H9 (cell line): ENCODE measurements at regions not wholly inside any gene's neighbourhood (a gene's known extent, or its start where the extent isn't known, plus 50 kb on each side); places are given as distances from the start of the nearest gene placed in this dataset.

Source experiments
- DNase-seq: peaks from one replicate; pipeline ENCODE4 v3.0.0-alpha.2; 2017
- H2AFZ ChIP-seq: one replicate; pipeline ENCODE4 v1.6.1; 2013; ENCODE audit warnings: mild to moderate bottlenecking, low read length, control low read depth, moderate library complexity
- H2AK5ac ChIP-seq: 2 replicates; pipeline ENCODE4 v1.6.1; 2013; ENCODE audit warnings: low read length, control low read depth, mixed read lengths; ENCODE audit not compliant: insufficient read length
- H2BK120ac ChIP-seq: one replicate; pipeline ENCODE4 v1.6.1; 2013; ENCODE audit warnings: low read depth, mild to moderate bottlenecking, low read length, control low read depth, inconsistent platforms; ENCODE audit not compliant: poor library complexity, severe bottlenecking
- H2BK12ac ChIP-seq: 2 replicates; pipeline ENCODE4 v1.6.1; 2013; ENCODE audit warnings: low read length, control low read depth, mixed read lengths, low read depth; ENCODE audit not compliant: insufficient read length
- H2BK15ac ChIP-seq: 2 replicates; pipeline ENCODE4 v1.6.1; 2013; ENCODE audit warnings: low read depth, low read length, control low read depth
- H2BK20ac ChIP-seq: one replicate; pipeline ENCODE4 v1.6.1; 2013; ENCODE audit warnings: low read depth, mild to moderate bottlenecking, low read length, control low read depth, inconsistent platforms; ENCODE audit not compliant: poor library complexity, severe bottlenecking
- H2BK5ac ChIP-seq: 2 replicates; pipeline ENCODE4 v1.6.1; 2013; ENCODE audit warnings: low read length, control low read depth, mixed read lengths; ENCODE audit not compliant: insufficient read length
- H3K14ac ChIP-seq: 2 replicates; pipeline ENCODE4 v1.6.1; 2013; ENCODE audit warnings: low read length, control low read depth; ENCODE audit not compliant: insufficient read depth
- H3K18ac ChIP-seq: 2 replicates; pipeline ENCODE4 v1.6.1; 2013; ENCODE audit warnings: low read depth, mild to moderate bottlenecking, mixed read lengths, low read length, control low read depth; ENCODE audit not compliant: insufficient read length
- H3K23ac ChIP-seq: 2 replicates; pipeline ENCODE4 v1.6.1; 2013; ENCODE audit warnings: low read length, control low read depth, mixed read lengths, low read depth; ENCODE audit not compliant: insufficient read length
- H3K23me2 ChIP-seq: 2 replicates; pipeline ENCODE4 v1.6.1; 2013; ENCODE audit warnings: low read depth, mild to moderate bottlenecking, mixed read lengths, low read length, control low read depth; ENCODE audit not compliant: insufficient read length, poor library complexity, severe bottlenecking
- H3K27ac ChIP-seq: 2 replicates; pipeline ENCODE4 v1.5.1; 2013; ENCODE audit warnings: low read length, control low read depth, mixed read lengths, low read depth; ENCODE audit not compliant: insufficient read length
- H3K27me3 ChIP-seq: 2 replicates; pipeline ENCODE4 v1.6.1; 2013; ENCODE audit warnings: low read length, control low read depth, inconsistent platforms; ENCODE audit not compliant: insufficient read depth
- H3K4ac ChIP-seq: 2 replicates; pipeline ENCODE4 v1.6.1; 2013; ENCODE audit warnings: low read depth, mild to moderate bottlenecking, control low read depth, inconsistent platforms, low read length, moderate library complexity
- H3K4me1 ChIP-seq: 2 replicates; pipeline ENCODE4 v1.6.1; 2013; ENCODE audit warnings: low read length, control low read depth, inconsistent platforms; ENCODE audit not compliant: insufficient read depth
- H3K4me2 ChIP-seq: 2 replicates; pipeline ENCODE4 v1.6.1; 2013; ENCODE audit warnings: low read length, control low read depth, mixed read lengths; ENCODE audit not compliant: insufficient read length, insufficient read depth
- H3K56ac ChIP-seq: 2 replicates; pipeline ENCODE4 v1.6.1; 2013; ENCODE audit warnings: low read depth, mild to moderate bottlenecking, mixed read lengths, low read length, control low read depth; ENCODE audit not compliant: insufficient read length
- H3K79me1 ChIP-seq: 2 replicates; pipeline ENCODE4 v1.6.1; 2013; ENCODE audit warnings: low read depth, mild to moderate bottlenecking, moderate library complexity, low read length, control low read depth, inconsistent platforms; ENCODE audit not compliant: insufficient read depth, poor library complexity, severe bottlenecking
- H3K79me2 ChIP-seq: 2 replicates; pipeline ENCODE4 v1.6.1; 2013; ENCODE audit warnings: low read length, control low read depth, inconsistent platforms; ENCODE audit not compliant: insufficient read depth
- H3K9ac ChIP-seq: 2 replicates; pipeline ENCODE4 v1.6.1; 2013; ENCODE audit warnings: low read length, control low read depth, mixed read lengths; ENCODE audit not compliant: insufficient read length; ENCODE audit errors: extremely low read depth
- H3K9me3 ChIP-seq: one replicate; pipeline ENCODE4 v1.6.1; 2013; ENCODE audit warnings: low read depth, low read length, inconsistent platforms; ENCODE audit not compliant: control insufficient read depth
- H3T11ph ChIP-seq: one replicate; pipeline ENCODE4 v1.6.1; 2013; ENCODE audit warnings: mild to moderate bottlenecking, low read length, control low read depth, inconsistent platforms
- H4K20me1 ChIP-seq: one replicate; pipeline ENCODE4 v1.6.1; 2013; ENCODE audit not compliant: control insufficient read depth, insufficient read length, insufficient read depth
- H4K5ac ChIP-seq: 2 replicates; pipeline ENCODE4 v1.6.1; 2013; ENCODE audit warnings: low read depth, mild to moderate bottlenecking, mixed read lengths, low read length, control low read depth; ENCODE audit not compliant: insufficient read length
- H4K8ac ChIP-seq: replicated peaks from 2 replicates; pipeline ENCODE4 v1.6.1; 2013; ENCODE audit warnings: low read length, control low read depth, mixed read lengths, low read depth; ENCODE audit not compliant: insufficient read length
- H4K91ac ChIP-seq: 2 replicates; pipeline ENCODE4 v1.6.1; 2013; ENCODE audit warnings: low read depth, mild to moderate bottlenecking, moderate library complexity, mixed read lengths, low read length, control low read depth; ENCODE audit not compliant: insufficient read length
- H3K27ac Mint-ChIP-seq, 3 experiments: 2 replicates in 2 of 3; 3 replicates in 1 of 3; pipeline ENCODE4 v1.8.0; 2020 to 2021; ENCODE audit warnings: mixed read lengths in 3 of 3, mild to moderate bottlenecking in 1 of 3, moderate library complexity in 1 of 3
- H3K27me3 Mint-ChIP-seq: 2 replicates; pipeline ENCODE4 v1.8.0; 2021; ENCODE audit warnings: low read depth, mild to moderate bottlenecking, moderate library complexity, mixed read lengths
- H3K36me3 Mint-ChIP-seq, 3 experiments: 2 replicates in 2 of 3; 3 replicates in 1 of 3; pipeline ENCODE4 v1.8.0; 2020 to 2021; ENCODE audit warnings: low read depth in 3 of 3, mixed read lengths in 3 of 3; ENCODE audit not compliant: insufficient read depth in 1 of 3
- H3K4me1 Mint-ChIP-seq, 2 experiments: 2 replicates each; pipeline ENCODE4 v1.8.0; 2020; ENCODE audit warnings: mixed read lengths in 2 of 2
- H3K4me3 Mint-ChIP-seq, 2 experiments: 2 replicates in 1 of 2; 3 replicates in 1 of 2; pipeline ENCODE4 v1.8.0; 2020 to 2021; ENCODE audit warnings: mild to moderate bottlenecking in 2 of 2, mixed read lengths in 2 of 2, moderate library complexity in 1 of 2
- H3K9me3 Mint-ChIP-seq, 2 experiments: 2 replicates in 1 of 2; 3 replicates in 1 of 2; pipeline ENCODE4 v1.8.0; 2020; ENCODE audit warnings: mild to moderate bottlenecking in 2 of 2, mixed read lengths in 2 of 2, moderate library complexity in 1 of 2
- CTCF ChIP-seq: fragments of 200-600 bp; sonication (generic); conservative IDR thresholded peaks from 3 replicates; pipeline ENCODE4 v1.8.0; 2021; ENCODE audit warnings: antibody characterized with exemption, mild to moderate bottlenecking
- WGBS: extraction: QIAGEN DNeasy Blood & Tissue Kit; methylation state at CpG from one replicate; pipeline ENCODE4 v1.1.7; 2013; ENCODE audit warnings: missing lambda C conversion rate, low lambda C conversion rate, mixed read lengths; ENCODE audit not compliant: insufficient read length; ENCODE audit errors: extremely low coverage; 5-methylcytosine and 5-hydroxymethylcytosine counted together

DNA sequence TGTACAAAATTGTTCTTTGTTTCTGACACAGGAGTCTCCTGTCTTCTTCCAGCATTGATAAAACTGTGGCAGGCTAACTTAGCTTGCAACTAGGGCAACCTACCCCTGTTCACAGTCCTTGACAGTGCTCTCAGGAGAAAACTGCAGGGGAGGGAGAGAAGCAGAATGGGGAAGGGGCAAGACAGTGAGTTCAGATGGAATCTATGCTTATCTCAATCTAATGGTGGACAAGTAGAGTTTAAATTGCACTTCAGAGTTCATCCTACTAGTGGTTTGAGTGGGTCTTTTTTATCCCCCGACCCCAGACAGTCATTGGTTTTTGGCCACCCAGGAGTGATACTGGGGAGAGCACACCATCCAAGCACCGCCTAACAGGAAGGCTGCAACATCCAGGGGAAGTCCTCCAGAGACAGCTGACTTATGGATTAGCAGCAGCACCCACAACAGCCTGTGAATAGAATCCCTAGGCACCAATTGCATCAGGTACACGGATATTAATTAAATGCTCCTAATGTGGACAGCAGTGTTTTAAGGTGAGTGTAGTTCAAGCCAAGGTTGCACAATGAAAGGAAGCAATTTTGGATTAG is 236.6 kb downstream of the NHLRC3 start:
- Histone ChIP-seq H3K23me2 (no peaks in the 10 kb centered on the region), H3K56ac (no peak overlapping the region), H3K9me3 (no peaks in the 10 kb centered on the region), H4K91ac (no peak overlapping the region), H2BK120ac (no peak overlapping the region), H3K27me3 (no peaks in the 10 kb centered on the region), H3K9ac (no peak overlapping the region), H2BK5ac (no peak overlapping the region), H3K79me2 (no peaks in the 10 kb centered on the region), H2AK5ac (no peak overlapping the region), H3T11ph (no peak overlapping the region), H3K27ac (no peak overlapping the region), H3K4me2 (no peak overlapping the region), H2BK12ac (no peak overlapping the region), H4K5ac (no peak overlapping the region), H3K4me1 (peaks cover 2% of the 10 kb centered on the region; the same call in 1 of the 2 replicates), H3K18ac (no peak overlapping the region), H4K8ac (no peak overlapping the region), H2AFZ (no peak overlapping the region), H3K23ac (no peak overlapping the region), H3K14ac (no peak overlapping the region), H4K20me1 (no peaks in the 10 kb centered on the region), H2BK20ac (no peak overlapping the region), H3K4ac (no peak overlapping the region), H3K79me1 (no peaks in the 10 kb centered on the region), H2BK15ac (no peak overlapping the region)
- Mint-ChIP-seq H3K27ac (no peak overlapping the region; a peak in 1 of 7 replicates), H3K4me3 (no peak overlapping the region), H3K9me3 (no peaks in the 10 kb centered on the region), H3K27me3 (peaks cover 22% of the 10 kb centered on the region), H3K36me3 (no peaks in the 10 kb centered on the region), H3K4me1 (peaks cover 7 to 11% of the 10 kb centered on the region in 2 experiments; a peak in 2 of 4 replicates)
- WGBS = no CpG with 5 or more reads among the region's 3 CpGs
- no peak for DNase-seq
- no peak for TF ChIP-seq CTCF
